ENCODE measurements at regions not wholly inside any gene's neighbourhood (a gene's known extent, or its start where the extent isn't known, plus 50 kb on each side); places are given as distances from the start of the nearest gene placed in this dataset.

DNA sequence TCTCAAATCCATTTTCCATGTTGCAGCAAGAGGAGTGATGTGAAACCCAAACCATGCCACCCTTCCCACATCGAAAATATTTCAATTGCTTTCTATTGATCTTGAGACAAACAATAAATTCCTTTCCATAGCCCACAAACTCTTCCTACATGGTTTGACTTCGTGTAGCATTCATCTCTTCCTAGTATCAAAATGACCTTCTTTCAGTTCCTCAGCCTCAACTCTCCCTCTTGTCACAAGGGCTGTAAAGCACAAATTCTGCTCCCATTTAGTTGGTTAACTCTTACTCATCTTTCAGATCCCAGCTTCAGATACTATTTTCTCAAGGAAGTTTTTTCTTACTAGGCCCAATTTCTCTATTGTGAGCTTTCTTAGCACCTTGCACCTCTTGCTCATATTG, 99.0 kb downstream of the ZNF281 start:
- peaks cover 3% of the 10 kb centered on the region for H3K4me1 ChIP-seq (ENCODE audit: control insufficient read depth, insufficient read depth, low read length)
- H3K27ac ChIP-seq (ENCODE audit: low read length) = no peak overlapping the region
- H3K27me3 ChIP-seq (ENCODE audit: control insufficient read depth, insufficient read depth, low read length) = no peaks in the 10 kb centered on the region
- DNase-seq (no peak), ATAC-seq (no peak)
- H3K36me3 Mint-ChIP-seq = no peaks in the 10 kb centered on the region
- H3K27me3 Mint-ChIP-seq (ENCODE audit: low read depth in 2 of 2) = peaks cover 7 to 10% of the 10 kb centered on the region in 2 donors
- no peak for TF ChIP-seq CTCF (IDR thresholded peaks at IDR 0.05)
- no peaks in the 10 kb centered on the region for H3K9me3 Mint-ChIP-seq
- 69% methylated on average over 2 of the region's 2 CpGs for WGBS (ENCODE audit: insufficient coverage)
- no peak overlapping the region for H3K27ac Mint-ChIP-seq
- peaks cover 4 to 9% of the 10 kb centered on the region in 2 donors for H3K4me1 Mint-ChIP-seq
- no peak overlapping the region for H3K4me3 Mint-ChIP-seq
- intact Hi-C loops (cut with micrococcal nuclease) = no loop called here
- no peaks in the 10 kb centered on the region for H3K36me3 ChIP-seq (ENCODE audit: control insufficient read depth, insufficient read depth, low read length)
- H3K9me3 ChIP-seq (ENCODE audit: control insufficient read depth, insufficient read depth, low read length) = no peaks in the 10 kb centered on the region
- no peak overlapping the region for H3K4me3 ChIP-seq (ENCODE audit: low read length)

GRCh38 chr1:200307755-200308066, 102.1 kb downstream of the ZNF281 start:
- no peaks in the 10 kb centered on the region for H3K9me3 ChIP-seq (ENCODE audit: control insufficient read depth, insufficient read depth, low read length)
- peaks cover 6% of the 10 kb centered on the region for H3K4me1 ChIP-seq (ENCODE audit: control insufficient read depth, insufficient read depth, low read length)
- intact Hi-C loops (cut with micrococcal nuclease) = loop anchor here (1.0 to 5.0 kb wide), 2 partner anchors 168 to 625 kb away; no protein-coding TSS in a partner anchor
- no CpG with 5 or more reads among the region's 2 CpGs for WGBS (ENCODE audit: insufficient coverage)
- no peak for DNase-seq
- no peak overlapping the region for H3K27ac ChIP-seq (ENCODE audit: low read length)
- H3K9me3 Mint-ChIP-seq = no peaks in the 10 kb centered on the region
- peaks cover 9 to 10% of the 10 kb centered on the region in 2 donors for H3K4me1 Mint-ChIP-seq
- H3K36me3 Mint-ChIP-seq = no peaks in the 10 kb centered on the region
- peaks cover 0 to 8% of the 10 kb centered on the region in 2 donors for H3K27me3 Mint-ChIP-seq (ENCODE audit: low read depth in 2 of 2)
- no peaks in the 10 kb centered on the region for H3K36me3 ChIP-seq (ENCODE audit: control insufficient read depth, insufficient read depth, low read length)
- H3K27ac Mint-ChIP-seq = no peak overlapping the region
- no peaks in the 10 kb centered on the region for H3K27me3 ChIP-seq (ENCODE audit: control insufficient read depth, insufficient read depth, low read length)
- no peak overlapping the region for H3K4me3 Mint-ChIP-seq
- TF ChIP-seq CTCF (IDR thresholded peaks at IDR 0.05) = peak; percentile 54
- no peak overlapping the region for H3K4me3 ChIP-seq (ENCODE audit: low read length)
- no peak for ATAC-seq

DNA sequence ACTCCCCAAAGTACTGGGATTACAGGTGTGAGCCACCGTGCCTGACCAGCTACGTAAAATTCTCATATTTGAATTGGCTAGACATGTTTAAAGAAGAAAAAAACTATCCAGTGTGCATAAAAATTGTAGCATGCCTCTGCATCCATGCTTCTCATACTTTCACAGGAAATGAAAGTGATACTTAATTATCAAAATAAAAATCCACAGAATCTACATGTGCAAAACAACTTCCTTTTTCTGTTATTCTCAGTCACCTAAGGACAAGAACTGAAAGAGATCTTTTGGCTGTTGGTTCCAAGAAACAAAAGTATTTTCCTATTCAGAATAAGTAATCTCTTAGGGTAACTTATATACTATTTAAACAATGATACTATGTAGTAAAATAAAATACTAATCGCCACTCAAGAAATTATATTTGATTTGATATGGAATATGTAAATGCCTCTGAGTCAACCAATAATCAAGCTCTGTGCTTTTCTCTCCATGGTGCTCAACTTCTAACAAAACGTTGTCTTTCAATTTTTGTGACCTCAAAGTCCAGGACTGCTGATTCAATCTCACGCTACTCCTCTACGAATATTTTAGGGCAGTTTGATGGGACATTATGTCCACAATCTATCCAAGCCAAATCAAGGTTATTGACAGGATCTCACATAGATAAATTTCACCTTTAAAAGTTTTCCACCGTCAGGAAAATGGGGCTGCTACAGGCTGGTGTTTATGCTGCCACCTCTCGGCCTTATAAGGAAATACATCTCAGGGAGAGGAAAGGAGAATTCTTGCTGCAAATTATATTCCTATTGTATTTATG, 102.7 kb downstream of the ZNF281 start:
- peaks cover 8% of the 10 kb centered on the region for H3K4me1 ChIP-seq (ENCODE audit: control insufficient read depth, insufficient read depth, low read length)
- intact Hi-C loops (cut with micrococcal nuclease) = loop anchor here (1.0 to 5.0 kb wide), 2 partner anchors 168 to 625 kb away; no protein-coding TSS in a partner anchor
- H3K9me3 ChIP-seq (ENCODE audit: control insufficient read depth, insufficient read depth, low read length) = no peaks in the 10 kb centered on the region
- no peak overlapping the region for H3K27ac Mint-ChIP-seq
- H3K27ac ChIP-seq (ENCODE audit: low read length) = no peak overlapping the region
- H3K27me3 ChIP-seq (ENCODE audit: control insufficient read depth, insufficient read depth, low read length) = no peaks in the 10 kb centered on the region
- H3K27me3 Mint-ChIP-seq (ENCODE audit: low read depth in 2 of 2) = peaks cover 0 to 8% of the 10 kb centered on the region in 2 donors
- 67% methylated on average over 5 of the region's 8 CpGs for WGBS (ENCODE audit: insufficient coverage)
- DNase-seq (peak in 1 of 2 donors; percentile 80), ATAC-seq (peak; percentile 63 to 72 (median 70))
- peaks cover 9 to 12% of the 10 kb centered on the region in 2 donors for H3K4me1 Mint-ChIP-seq
- H3K4me3 ChIP-seq (ENCODE audit: low read length) = no peak overlapping the region
- no peaks in the 10 kb centered on the region for H3K36me3 Mint-ChIP-seq
- H3K9me3 Mint-ChIP-seq = no peaks in the 10 kb centered on the region
- peak; percentile 92 for TF ChIP-seq CTCF (IDR thresholded peaks at IDR 0.05)
- H3K4me3 Mint-ChIP-seq = peak overlapping the region; percentile 61
- no peaks in the 10 kb centered on the region for H3K36me3 ChIP-seq (ENCODE audit: control insufficient read depth, insufficient read depth, low read length)

DNA sequence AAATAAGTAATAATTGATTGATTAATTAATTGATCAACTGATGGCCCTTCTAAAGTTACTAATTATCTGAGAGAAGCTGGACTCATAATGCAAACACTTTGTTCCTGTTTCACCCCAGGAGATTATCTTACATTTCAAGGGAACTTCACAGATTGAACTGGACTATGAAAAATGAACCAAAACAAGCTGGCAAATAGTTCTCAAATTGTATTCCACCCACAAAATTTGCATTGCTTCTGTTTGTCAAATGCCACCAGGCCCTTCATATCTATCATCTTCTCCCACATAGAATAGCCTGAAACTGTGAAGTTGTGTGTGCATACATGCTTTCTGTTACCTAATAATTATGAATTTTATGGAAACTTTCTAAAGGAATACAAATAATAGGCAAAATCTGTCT, 104.0 kb downstream of the ZNF281 start:
- peaks cover 8% of the 10 kb centered on the region for H3K4me1 ChIP-seq (ENCODE audit: control insufficient read depth, insufficient read depth, low read length)
- H3K9me3 Mint-ChIP-seq = no peaks in the 10 kb centered on the region
- no peaks in the 10 kb centered on the region for H3K27me3 ChIP-seq (ENCODE audit: control insufficient read depth, insufficient read depth, low read length)
- no peak for DNase-seq
- H3K27ac ChIP-seq (ENCODE audit: low read length) = no peak overlapping the region
- intact Hi-C loops (cut with micrococcal nuclease) = loop anchor here (5.0 kb wide), 1 partner anchor 624 kb away; no protein-coding TSS in a partner anchor
- peaks cover 9 to 16% of the 10 kb centered on the region in 2 donors for H3K4me1 Mint-ChIP-seq
- H3K27ac Mint-ChIP-seq = no peak overlapping the region
- no peak overlapping the region for H3K4me3 ChIP-seq (ENCODE audit: low read length)
- no peaks in the 10 kb centered on the region for H3K9me3 ChIP-seq (ENCODE audit: control insufficient read depth, insufficient read depth, low read length)
- no peaks in the 10 kb centered on the region for H3K36me3 ChIP-seq (ENCODE audit: control insufficient read depth, insufficient read depth, low read length)
- H3K27me3 Mint-ChIP-seq (ENCODE audit: low read depth in 2 of 2) = peaks cover 0 to 8% of the 10 kb centered on the region in 2 donors
- H3K4me3 Mint-ChIP-seq = no peak overlapping the region
- H3K36me3 Mint-ChIP-seq = no peaks in the 10 kb centered on the region
- no peak for TF ChIP-seq CTCF (IDR thresholded peaks at IDR 0.05)
- no peak for ATAC-seq
